Tibial nerve (tissue), 4 donors: ENCODE measurements at regions not wholly inside any gene's neighbourhood (a gene's known extent, or its start where the extent isn't known, plus 50 kb on each side); places are given as distances from the start of the nearest gene placed in this dataset.

ENCODE experiments used
- CTCF ChIP-seq, 5 experiments: fragments of 200-600 bp in 3 of 5; fragments of 450-650 bp in 2 of 5; sonication (generic) in 3 of 5; IDR thresholded peaks; one replicate each; pipeline ENCODE4 v1.5.1; 2016 to 2019; ENCODE audit warnings: antibody characterized with exemption in 5 of 5, mild to moderate bottlenecking in 3 of 5, moderate library complexity in 2 of 5
- EP300 ChIP-seq, 2 donors: sonication (generic); formaldehyde crosslinking; IDR thresholded peaks; one replicate each; pipeline ENCODE4 v1.6.1; 2017; ENCODE audit warnings: antibody characterized with exemption in 2 of 2, mild to moderate bottlenecking in 1 of 2
- POLR2A ChIP-seq, 2 donors: fragments of 450-650 bp; IDR thresholded peaks; one replicate each; pipeline ENCODE4 v1.6.1; 2017; ENCODE audit warnings: antibody characterized with exemption in 2 of 2, mild to moderate bottlenecking in 2 of 2, moderate library complexity in 2 of 2

- TF ChIP-seq CTCF (IDR thresholded peaks at IDR 0.05) (no peak), POLR2A (IDR thresholded peaks at IDR 0.05) (no peak), EP300 (IDR thresholded peaks at IDR 0.05) (no peak)
Measured at GRCh38 chr13:72400856-72401255, 326.6 kb downstream of the MZT1 start.
